HG02981 (cell line): ENCODE measurements at regions not wholly inside any gene's neighbourhood (a gene's known extent, or its start where the extent isn't known, plus 50 kb on each side); places are given as distances from the start of the nearest gene placed in this dataset.

Experiments
- ATAC-seq: cut with Tn5 transposase; IDR thresholded peaks from one replicate; pipeline ENCODE4 v1.9.1; 2021; ENCODE audit warnings: mild to moderate bottlenecking, moderate library complexity; ENCODE audit not compliant: unreplicated experiment

DNA sequence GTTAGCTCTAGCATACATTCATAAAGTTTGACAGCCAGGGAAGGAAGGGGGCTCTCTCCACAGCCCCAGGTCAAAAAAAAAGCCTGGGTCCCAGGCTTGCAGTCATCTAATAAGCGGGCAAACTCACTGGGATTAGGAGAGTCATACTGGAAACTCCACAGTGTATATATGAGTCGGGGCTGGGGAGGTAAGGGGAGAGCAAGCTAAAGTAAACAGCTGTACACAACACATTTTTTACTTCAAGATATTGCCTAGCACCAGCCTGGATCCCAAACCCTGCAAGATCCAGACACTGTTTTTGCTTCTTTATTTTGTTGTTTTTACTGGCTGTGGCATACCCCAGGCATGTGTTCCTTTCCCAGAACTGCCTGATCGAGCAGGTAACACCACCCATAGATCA, 291.3 kb upstream of the TANK start:
- ATAC-seq, result no peak

DNA sequence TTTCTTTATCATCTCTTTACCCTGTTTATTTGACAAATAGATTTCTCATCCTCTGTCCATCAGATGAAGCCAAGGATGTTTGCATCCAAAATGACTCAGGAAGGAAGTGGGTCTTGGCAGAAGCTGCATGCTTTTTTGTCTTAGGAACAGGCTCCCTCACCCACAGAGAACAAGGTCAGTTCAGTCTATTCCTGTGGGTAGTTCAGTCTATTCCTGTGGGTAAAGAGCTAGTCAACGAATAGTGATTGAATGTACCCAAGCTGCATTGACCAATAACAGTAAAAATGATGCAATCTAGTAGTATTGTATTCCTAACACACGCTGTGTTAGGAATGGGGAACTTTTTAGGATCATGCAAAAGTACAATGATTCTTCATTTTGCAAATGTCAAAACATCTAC, 290.8 kb upstream of the TANK start:
- no peak for ATAC-seq

DNA sequence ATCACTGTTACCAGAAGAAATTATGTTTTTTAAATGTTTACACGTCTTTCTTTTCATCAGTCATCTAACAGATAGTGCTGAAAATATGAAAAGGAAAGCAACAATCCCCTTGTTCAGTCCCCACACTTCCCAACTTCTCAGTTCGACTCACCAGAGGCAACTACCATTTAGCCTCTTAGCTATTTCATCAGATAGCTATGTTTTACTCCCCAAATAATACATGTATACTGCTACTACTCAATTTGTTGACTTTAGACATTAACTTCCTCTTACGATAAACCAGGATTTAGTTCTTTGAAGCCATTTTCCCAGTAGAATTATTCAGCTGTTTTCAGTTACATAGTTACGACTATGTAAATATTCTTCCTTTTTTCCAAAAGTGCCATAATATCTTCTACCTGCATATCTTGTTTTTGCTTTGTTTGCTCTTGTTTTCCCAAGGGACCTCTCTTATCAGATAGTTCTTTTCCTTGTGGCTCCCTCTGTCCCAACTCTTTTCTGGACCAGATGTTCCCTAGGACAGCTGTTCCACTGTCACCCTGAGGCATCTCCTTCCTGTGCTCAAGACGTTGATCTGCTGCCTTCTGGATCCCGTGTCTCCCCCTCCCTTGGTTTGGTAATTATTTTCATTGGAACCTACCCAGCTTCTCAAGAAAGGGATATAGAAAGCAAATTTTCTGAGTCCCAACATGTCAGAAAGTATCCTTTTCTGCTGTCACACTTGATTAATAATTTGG, 289.3 kb upstream of the TANK start:
- no peak for ATAC-seq

DNA sequence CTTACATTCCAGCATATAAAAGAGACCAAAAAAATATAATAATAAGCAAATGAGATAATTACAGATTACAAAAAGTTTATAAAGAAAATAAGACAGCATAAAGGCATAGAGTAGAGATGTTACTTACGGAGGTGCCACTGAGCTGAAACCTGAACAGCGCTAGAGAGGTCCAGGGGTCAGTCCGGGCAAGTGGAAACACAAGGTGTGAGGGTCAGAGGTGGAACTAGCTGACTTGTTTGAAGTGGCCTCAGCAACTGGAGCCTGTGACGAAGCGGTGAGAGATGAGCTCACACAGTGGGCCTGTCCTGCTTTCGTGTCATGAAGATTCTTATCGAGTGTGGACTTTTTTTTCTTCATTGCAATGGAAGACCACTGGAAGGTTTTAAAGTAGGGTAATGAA, 288.3 kb upstream of the TANK start:
- no peak for ATAC-seq

DNA sequence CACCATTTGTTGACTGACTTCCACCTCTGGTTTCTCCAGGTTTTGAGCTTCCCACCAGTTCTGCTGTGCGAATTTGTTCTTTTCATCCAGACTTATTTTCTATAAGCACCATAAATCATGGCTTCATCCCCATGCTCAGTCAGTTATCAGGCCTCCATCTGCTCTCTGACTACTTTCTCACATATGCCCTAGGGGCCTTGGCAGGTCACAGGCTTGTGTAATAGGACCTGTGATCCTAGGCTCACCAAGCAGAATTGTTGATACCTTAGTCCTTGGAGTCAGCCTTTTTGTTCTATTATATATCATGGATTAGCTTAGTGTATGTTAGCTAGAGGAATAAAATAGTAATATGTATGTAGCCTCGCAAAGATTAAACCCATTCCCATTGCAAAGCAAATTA, 284.2 kb upstream of the TANK start:
- no peak for ATAC-seq

DNA sequence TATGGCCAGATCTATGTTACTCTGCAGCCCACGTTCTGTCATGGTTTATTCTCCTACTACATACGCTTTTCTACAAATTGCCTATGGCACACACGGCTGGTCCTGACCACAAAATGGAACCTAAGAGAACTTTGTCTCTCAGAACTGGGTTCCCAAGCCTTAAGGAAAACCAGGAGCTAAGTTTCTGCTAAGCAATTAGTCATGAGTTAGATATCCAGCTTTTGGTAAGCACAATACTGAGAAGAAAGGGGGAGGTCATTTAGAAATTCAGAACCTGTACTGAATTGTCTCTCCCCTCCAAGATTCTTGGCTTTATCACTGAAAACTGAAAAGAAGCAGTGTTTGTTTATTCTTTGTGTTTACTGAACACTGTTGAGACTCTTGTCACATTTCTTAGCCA, 283.5 kb upstream of the TANK start:
- no peak for ATAC-seq

DNA sequence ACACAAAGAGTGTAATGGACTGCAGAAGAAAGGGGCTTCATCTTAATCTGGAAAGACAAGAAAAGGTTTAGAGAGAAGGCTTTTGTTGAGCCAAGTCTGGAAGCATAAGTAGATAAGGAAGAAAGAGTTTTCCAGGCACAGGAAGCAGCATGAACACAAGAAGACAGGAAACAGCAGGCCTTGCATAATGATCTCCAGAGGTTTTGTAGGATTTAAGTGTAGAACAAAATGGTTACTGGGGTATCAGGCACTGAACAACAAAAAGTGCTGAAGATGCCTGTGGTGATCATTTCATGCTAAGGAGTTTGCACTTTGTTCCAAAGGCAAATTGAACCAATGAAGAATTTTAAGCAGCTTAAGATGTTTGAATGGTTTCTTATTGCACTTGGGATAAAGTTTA, 281.6 kb upstream of the TANK start:
- no peak for ATAC-seq

DNA sequence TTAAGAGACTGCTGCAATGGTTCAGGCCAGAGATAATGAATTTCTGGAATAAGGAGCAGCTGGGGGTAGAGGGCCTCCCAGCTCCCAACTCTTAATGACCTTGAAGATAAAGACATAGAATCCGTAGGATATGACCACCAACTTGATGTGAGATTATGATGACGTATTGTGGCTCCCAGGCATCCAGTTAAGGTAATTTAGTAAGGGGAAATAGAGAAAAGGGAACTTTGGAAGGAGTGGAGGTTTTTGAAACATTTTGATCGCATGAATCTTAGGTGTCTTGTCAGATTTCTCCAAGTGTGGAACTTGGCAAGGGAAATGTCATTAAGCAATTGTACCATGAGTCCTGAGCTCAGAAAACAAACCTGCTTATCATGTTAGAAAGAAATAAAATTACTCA, 277.3 kb upstream of the TANK start:
- ATAC-seq, result no peak

DNA sequence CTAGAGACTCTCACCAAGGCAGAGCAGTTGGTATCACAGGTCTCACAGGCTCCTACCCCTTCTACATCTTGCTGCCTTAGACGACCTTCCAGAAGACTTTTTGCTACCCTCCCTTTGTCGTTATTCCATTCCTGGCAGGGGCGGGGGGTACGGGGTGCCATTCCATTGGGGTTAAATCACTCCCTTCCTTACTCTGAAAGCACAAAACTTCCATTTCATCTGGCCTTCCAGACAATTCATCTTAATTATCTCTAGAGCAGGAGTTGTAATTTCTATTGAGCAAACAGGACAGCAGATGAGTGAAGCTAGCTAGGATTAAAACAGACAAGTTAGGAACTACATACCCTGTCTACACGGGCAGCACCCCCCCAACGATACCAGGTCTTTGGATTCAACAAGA, 276.2 kb upstream of the TANK start:
- no peak for ATAC-seq

DNA sequence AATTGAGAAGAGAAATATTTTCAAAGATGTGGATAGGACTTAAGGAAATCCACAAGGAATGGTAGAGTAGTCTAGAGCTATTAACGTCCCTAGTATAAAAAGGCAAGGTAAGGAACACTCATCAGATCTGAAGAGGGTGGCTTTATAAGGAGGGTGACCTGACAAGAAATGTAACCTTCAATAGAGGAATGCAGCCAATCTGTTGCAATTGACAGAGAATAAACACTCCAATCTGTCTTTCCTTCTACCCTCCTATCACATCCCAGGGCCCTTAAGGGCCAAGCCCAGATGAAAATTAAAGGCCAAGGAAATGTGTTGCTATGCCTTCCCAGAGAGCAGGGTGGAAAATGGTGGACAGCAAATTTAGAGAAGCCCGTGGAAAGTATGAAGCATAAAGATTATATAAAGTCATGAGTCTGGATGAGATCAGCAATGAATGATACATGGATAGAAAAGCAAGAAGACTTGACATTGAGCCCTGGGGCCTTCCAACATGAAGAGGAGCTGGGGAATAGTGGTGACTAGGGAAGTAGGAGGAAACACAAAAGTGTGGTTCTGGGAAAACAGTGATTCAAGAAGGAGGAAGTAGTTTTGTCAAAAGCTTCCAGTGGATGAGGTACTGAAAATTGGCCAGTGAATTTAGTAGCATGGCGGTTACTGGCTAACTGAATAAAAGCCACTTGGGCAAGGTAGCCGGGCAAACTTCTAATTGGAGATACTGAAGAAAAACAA, 270.6 kb upstream of the TANK start:
- ATAC-seq, result no peak

DNA sequence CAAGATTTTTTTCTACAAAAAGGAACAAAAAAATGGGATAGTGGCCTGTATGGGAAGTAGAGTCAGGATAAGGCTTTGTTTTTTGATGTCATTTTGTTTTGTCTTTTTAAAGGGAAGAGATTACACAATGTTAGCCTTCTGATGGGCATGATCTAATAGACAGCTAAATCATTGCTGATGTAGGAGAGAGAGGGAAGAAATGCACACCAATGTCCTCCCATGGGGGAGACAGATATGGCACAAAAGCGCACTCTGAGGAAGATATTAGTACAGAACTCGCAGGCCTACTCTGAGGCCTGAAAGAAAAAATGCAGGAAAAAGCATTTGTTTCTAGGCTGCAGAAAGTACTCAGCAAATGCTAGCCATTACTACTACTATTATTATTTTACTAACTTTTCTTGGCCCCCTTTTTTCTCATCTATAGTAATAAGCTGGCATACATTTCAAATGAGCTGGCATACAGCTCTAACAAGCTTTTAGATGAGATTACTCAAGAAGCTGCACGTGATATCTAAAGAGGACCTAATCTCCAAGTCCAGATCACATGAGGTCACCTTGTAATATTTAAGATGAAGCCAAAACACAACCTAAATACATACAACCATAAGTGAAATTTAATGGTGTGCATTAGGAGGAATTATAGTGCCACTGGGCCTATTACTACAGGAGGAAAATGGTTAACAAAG, 269.4 kb upstream of the TANK start:
- ATAC-seq, result no peak

DNA sequence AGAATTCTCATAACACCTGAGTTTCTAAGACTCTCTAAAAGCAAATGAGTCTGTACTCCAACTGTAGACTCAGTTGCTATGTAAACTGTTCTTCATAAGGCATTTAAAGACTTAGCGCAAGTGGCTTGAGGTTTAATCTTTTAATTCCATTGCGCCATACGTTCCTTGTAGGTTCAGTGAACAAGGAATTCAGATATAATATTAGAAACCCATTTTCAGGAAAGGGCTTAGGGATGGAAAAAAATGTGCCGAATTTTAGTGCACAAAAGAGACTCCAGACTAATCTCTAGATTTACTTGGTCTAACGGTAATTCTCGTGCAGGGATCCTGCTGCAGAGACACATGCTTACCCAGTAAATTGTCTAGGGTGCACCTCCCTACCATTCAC, 268.9 kb upstream of the TANK start:
- no peak for ATAC-seq

DNA sequence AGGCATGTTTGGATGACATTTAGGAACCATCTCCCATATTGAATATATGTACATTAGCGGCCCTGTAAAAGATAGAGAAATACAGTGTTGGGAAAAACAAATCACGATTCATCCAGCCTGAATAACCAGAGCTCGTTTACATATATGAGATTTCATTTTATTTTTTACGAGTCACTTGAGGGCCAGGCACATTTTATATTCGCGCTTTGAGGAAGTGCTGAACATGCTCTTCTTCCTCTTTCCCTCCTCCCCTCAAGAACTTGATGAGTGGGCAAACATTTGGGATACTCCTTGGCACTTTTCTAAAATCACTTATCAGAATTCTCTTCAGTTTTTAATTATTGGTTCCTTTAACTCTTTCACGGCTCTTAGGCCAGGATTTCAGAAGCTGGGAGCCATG, 268.0 kb upstream of the TANK start:
- ATAC-seq, result no peak

DNA sequence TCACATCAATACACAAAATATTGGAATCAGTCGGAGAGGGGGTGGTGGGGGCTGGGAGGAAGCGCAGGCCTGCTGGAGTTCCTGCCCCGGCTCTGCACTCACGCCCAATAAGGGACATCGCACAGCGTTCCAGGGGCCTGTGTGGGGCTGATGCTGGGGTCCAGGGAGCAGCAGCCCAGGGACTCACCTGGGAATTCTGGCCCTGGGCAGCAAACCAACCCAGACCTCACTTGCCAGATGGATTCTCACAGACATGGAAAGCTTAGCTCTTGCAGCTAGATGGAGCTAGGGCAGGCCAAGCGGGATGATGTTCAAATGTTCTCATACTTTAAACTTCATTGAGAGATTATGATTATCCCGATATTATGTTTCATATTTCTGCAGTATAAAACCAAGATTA, 266.6 kb upstream of the TANK start:
- no peak for ATAC-seq

DNA sequence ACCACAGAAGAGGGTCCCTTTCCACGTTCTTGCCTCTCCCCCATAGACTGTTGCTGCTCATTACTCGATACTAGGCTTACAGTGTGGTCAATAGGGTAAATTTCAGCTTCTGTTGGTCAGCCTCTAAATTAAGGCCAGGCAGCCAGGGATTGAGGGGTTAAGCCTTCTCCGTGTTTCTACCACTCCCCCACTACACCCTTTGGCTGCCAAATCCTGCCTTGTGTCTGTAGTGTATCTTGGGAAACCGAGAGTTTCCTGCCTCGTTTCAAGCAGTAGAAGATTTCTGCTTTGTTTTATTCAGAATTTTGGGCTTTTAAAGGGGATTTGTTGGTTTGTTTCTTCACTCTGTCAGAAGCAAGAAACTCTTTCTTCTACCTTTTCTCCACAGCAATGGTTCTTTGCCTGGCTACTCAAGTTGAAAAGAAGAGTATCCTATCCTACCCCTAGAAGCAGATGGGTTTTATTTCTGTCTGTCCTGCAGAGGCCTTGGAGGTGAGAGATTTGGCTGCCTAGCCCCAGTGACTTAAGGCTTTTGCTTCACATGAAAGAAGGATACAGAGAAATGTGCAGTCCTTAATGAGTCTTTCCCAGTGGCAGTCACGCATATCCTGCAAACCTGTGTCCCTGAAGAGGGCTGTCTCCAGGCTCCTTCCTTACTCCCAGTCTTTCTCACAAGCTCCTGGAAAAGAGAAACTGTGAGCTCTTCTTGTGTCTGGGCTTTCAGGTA, 261.5 kb upstream of the TANK start:
- ATAC-seq, result no peak

DNA sequence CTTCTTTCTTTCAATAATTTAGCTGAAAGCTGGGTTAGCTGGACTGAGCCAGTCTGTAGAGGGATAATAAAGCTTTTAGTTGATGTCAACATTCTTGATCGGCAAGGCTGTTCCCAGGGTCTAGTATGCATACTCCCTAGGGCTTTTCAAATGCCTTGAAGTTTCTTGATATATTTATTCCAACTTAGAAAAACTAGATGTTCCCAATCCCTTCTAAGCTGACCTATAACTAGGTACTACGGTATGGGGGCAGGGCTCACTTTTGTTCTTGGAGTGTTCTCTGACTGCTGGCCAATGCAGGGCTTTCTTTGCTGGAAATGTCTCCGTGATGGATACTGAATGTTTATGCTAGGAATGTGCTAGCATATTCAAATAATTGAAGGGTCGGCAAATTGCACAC, 258.6 kb upstream of the TANK start:
- ATAC-seq, result no peak

DNA sequence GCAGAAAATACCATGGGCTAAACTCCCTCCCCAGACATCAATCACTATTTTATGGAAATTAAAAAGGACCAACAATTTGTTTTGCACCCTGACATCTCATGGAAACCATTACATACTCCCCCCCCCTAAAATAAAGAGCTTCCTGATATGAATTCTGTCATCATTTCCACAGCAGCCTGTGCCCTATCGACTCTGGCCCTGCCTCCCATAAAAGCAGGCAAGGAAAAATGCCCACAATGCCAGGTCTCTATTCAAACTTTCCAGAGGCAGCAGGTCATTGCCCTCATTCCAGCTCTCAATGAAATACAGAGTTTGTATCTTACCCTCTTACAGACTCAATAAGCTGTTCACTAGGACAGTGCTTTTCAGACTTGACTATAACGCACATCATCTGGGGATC, 254.4 kb upstream of the TANK start:
- ATAC-seq, result no peak

DNA sequence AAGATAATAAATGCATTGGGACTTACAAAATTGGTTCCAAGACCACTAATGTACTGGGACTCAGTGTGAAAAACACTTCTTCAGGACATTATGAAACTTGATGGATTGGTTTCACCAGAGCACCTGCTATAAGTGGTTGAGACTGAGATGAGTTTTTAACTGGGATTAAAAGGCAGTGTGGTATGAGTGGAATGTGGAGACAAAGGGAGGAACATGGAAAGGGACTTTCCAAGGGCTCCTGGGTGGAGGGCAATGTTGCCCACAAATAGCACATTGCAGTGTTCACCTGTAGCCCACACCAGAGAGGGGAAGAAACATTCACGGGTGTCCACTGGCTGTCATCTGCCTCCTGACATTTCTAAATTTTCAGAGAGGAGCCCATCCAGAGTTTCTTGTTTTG, 253.3 kb upstream of the TANK start:
- ATAC-seq, result no peak

DNA sequence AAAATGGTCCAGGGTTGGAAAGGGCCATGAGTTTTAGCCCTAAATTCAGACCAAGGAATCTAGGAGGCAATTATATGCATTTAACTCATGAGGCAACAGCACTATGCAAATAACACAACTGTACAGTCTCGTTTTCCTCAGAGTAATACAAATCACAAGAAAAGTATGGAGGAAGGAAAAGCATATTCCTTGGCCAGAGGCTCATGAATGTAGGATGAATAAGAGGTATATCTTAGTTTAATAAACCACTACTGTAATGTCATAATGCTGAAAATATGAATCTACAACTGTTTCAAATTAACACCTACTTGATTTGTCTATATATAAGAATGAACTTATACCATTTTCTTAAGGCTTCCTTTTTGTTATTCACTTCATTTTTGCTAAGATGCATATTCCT, 252.5 kb upstream of the TANK start:
- no peak for ATAC-seq

DNA sequence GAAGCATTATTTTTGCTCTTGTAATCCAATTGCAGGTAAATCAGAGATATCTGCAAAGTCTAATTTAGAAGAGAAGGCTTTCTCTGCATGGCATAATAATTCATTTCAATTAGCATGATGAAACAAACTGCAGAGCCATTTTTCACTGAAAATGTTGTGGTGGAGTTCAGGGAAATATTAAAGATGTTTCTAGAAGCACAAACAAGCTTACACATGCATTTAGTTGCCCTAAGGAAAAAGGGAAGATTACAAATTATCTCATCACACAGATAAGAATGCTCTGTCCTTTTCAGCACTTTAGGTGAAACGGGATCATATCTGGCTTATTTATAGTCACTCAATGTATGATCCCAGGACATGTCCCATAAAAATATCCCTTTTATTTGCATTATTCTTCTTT, 252.1 kb upstream of the TANK start:
- no peak for ATAC-seq

DNA sequence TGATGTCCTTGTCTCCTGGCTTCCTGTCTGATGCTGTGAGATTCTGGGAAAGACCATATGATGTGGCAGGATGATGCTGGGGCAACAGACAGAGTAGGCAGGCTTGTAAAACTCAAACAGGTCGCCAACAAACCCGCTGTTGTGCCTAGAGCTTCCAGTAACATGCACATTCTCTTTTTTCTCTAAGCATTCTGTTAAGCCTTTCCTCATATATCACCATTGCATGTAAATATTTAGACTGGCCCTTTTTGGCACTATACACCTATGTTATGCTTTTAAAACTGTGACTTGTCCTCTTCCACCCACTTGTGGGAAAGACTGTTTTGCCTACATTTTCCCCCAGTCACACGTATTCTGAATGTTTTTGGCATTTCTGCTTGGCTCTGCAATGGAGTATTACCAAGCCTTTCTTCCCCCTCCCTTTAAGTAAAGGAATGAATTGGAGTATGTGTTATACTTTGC, 250.4 kb upstream of the TANK start:
- no peak for ATAC-seq

DNA sequence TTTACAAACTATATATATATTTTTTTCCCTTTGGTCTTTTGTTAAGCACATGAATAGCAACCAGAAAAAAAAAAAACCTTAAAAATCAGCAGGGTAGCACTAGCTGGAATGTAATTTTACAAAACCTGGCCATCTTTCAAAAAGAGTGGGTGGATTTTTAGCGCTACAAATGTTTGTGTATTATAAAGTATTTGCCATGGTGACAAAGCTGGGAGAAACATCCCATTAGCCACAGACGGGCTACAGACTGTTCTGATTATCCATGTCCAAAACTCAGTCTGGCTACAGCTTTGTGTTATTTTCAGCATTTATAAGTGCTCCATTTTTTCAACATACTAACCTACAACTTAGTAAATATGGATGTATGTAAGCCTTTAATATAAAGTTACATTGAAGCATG, 249.5 kb upstream of the TANK start:
- ATAC-seq, result no peak
